PC-3 (cell line): ENCODE measurements at regions not wholly inside any gene's neighbourhood (a gene's known extent, or its start where the extent isn't known, plus 50 kb on each side); places are given as distances from the start of the nearest gene placed in this dataset.

ENCODE experiments used
- ATAC-seq: fragments of 200-7000 bp; cut with Tn5 transposase; 2 replicates; pipeline ENCODE4 v1.9.1; 2020; ENCODE audit warnings: mild to moderate bottlenecking, moderate library complexity
- BruUV-seq: library from RNA; stranded (reverse); fragments of 400-500 nt; replicated peaks from 2 replicates; lab custom pipeline; 2021; lab: Mats Ljungman, UMichigan
- CTCF ChIA-PET: fragments of 300-600 bp; sonication (Branson Sonifier 250); formaldehyde crosslinking; loops from one replicate; lab custom pipeline; 2022; ENCODE audit warnings: antibody characterized with exemption; lab: Charles Lee
- POLR2A ChIA-PET: fragments of 300-600 bp; sonication (Branson Sonifier 250); formaldehyde crosslinking; loops from one replicate; lab custom pipeline; 2022; ENCODE audit warnings: antibody characterized with exemption; ENCODE audit not compliant: unreplicated experiment; lab: Charles Lee
- DNase-seq: peaks from one replicate; pipeline ENCODE4 v3.0.0-alpha.2; 2015
- H2AFZ ChIP-seq: fragments of 300-600 bp; sonication (generic); 2 replicates; pipeline ENCODE4 v1.6.0; 2016; ENCODE audit warnings: antibody characterized with exemption, low read length
- H3F3A ChIP-seq: fragments of 300-600 bp; sonication (generic); one replicate; pipeline ENCODE4 v1.6.0; 2017; ENCODE audit warnings: antibody characterized with exemption, low read length, control low read depth, mild to moderate bottlenecking; ENCODE audit not compliant: unreplicated experiment
- H3K27ac ChIP-seq: fragments of 300-600 bp; sonication (generic); 2 replicates; pipeline ENCODE4 v1.5.1; 2016; ENCODE audit warnings: mild to moderate bottlenecking, low read length
- H3K27me3 ChIP-seq: fragments of 300-600 bp; sonication (generic); 2 replicates; pipeline ENCODE4 v1.6.1; 2016; ENCODE audit warnings: low read length, mixed read lengths
- H3K36me3 ChIP-seq: fragments of 300-600 bp; sonication (generic); 2 replicates; pipeline ENCODE4 v1.6.1; 2016; ENCODE audit warnings: low read depth, mixed run types, low read length, mixed read lengths
- H3K4me1 ChIP-seq: fragments of 300-600 bp; sonication (generic); 2 replicates; pipeline ENCODE4 v1.5.1; 2016; ENCODE audit warnings: low read length; ENCODE audit not compliant: insufficient read depth
- H3K4me2 ChIP-seq: fragments of 300-600 bp; sonication (generic); 2 replicates; pipeline ENCODE4 v1.6.0; 2016; ENCODE audit warnings: low read length
- H3K4me3 ChIP-seq: fragments of 300-600 bp; sonication (generic); 2 replicates; pipeline ENCODE4 v1.5.1; 2016; ENCODE audit warnings: mild to moderate bottlenecking, low read length, mixed read lengths
- H3K79me2 ChIP-seq: fragments of 300-600 bp; sonication (generic); 2 replicates; pipeline ENCODE4 v1.6.1; 2017; ENCODE audit warnings: low read length, mixed read lengths
- H3K9ac ChIP-seq: fragments of 300-600 bp; sonication (generic); 2 replicates; pipeline ENCODE4 v1.6.0; 2016; ENCODE audit warnings: mild to moderate bottlenecking, low read length
- H3K9me2 ChIP-seq: fragments of 300-600 bp; sonication (generic); replicated peaks from 2 replicates; pipeline ENCODE4 v1.6.1; 2016; ENCODE audit warnings: mixed run types, low read length, mixed read lengths
- H3K9me3 ChIP-seq: fragments of 300-600 bp; sonication (generic); 2 replicates; pipeline ENCODE4 v1.6.1; 2016; ENCODE audit warnings: low read length, mixed read lengths
- H4K20me1 ChIP-seq: fragments of 300-600 bp; sonication (generic); 2 replicates; pipeline ENCODE4 v1.6.1; 2016; ENCODE audit warnings: low read length, mixed read lengths
- CTCF ChIP-seq: fragments of 300-600 bp; sonication (generic); conservative IDR thresholded peaks from 2 replicates; pipeline ENCODE4 v1.5.1; 2017; ENCODE audit warnings: antibody characterized with exemption, low read depth, mild to moderate bottlenecking, low read length
- EZH2 ChIP-seq: fragments of 300-600 bp; sonication (generic); IDR thresholded peaks from one replicate; pipeline ENCODE4 v1.6.1; 2017; ENCODE audit warnings: antibody characterized with exemption, mild to moderate bottlenecking, low read length; ENCODE audit not compliant: unreplicated experiment
- EZH2phosphoT487 ChIP-seq: fragments of 300-600 bp; sonication (generic); IDR thresholded peaks from 2 replicates; pipeline ENCODE4 v1.6.1; 2018; ENCODE audit warnings: mild to moderate bottlenecking, antibody characterized with exemption, low read length, borderline replicate concordance
- intact Hi-C: fragments of 100-400 bp; cut with micrococcal nuclease; formaldehyde crosslinking; loops from 2 replicates; pipeline ENCODE4 v1.9.0; 2023

DNA sequence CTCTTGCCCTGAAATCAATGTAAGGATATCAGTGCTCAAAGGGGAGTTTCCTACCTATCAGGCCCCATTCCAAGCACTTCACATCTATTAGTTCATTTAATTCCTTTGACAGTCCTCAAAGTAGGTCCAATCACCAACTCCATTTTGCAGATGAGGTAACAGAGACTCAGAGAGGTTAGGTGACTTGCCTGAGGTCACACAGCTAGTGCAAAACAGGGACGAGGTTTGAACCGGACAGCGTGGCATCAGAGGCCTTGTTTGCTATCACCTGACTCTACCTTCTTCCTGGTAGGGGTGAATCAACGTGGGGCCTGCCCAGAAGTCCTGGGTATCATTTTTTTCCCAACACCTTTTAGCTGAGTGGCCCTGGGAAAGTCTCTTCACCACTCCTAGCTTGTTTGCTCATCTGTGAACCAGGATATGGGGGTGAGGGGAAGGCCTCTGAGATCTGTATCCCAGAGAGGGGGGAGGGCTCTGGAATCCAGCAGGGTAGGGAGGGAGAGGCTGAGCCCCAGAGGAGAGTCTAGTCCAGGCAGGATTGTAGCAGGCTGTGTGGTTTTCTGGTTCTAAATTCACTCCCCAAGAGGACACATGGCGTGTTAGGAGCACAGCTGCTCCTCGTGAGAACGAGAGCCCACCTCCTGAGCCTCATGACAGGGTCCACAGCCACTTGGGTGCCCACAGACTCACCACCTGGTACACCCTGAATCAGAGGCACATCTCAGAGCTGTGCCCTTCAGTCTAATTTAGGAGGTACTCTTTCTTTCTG is 174.7 kb downstream of the MN1 start:
- POLR2A ChIA-PET: no interaction called here
- H3K4me3 ChIP-seq: no peak overlapping the region
- no peak overlapping the region for H3K4me2 ChIP-seq
- DNase-seq: no peak
- H3K36me3 ChIP-seq: no peaks in the 10 kb centered on the region
- ATAC-seq: no peak
- BruUV-seq: no TSS peak
- H3K9ac ChIP-seq: no peak overlapping the region
- no peaks in the 10 kb centered on the region for H3K9me2 ChIP-seq
- intact Hi-C loops: no loop called here
- H3K4me1 ChIP-seq: no peaks in the 10 kb centered on the region
- H3K27ac ChIP-seq: no peak overlapping the region
- H3K27me3 ChIP-seq: no peaks in the 10 kb centered on the region
- H3K79me2 ChIP-seq: no peaks in the 10 kb centered on the region
- no peaks in the 10 kb centered on the region for H3K9me3 ChIP-seq
- CTCF ChIA-PET: no interaction called here
- TF ChIP-seq EZH2 (no peak), CTCF (no peak), EZH2phosphoT487 (no peak)
- no peak overlapping the region for H2AFZ ChIP-seq
- H3F3A ChIP-seq: no peaks in the 10 kb centered on the region
- H4K20me1 ChIP-seq: no peaks in the 10 kb centered on the region

GRCh38 chr22:27627444-27627833 is 174.1 kb downstream of the MN1 start:
- CTCF ChIA-PET: no interaction called here

More at GRCh38 chr22:27627444-27627833, 174.1 kb downstream of the MN1 start:
- no peak overlapping the region for H3K9ac ChIP-seq
- no peak overlapping the region for H3K4me2 ChIP-seq
- TF ChIP-seq EZH2phosphoT487 (no peak), EZH2 (no peak), CTCF (no peak)
- no peak for DNase-seq
- no peak overlapping the region for H3K27ac ChIP-seq
- H4K20me1 ChIP-seq: no peaks in the 10 kb centered on the region
- no peak overlapping the region for H2AFZ ChIP-seq
- intact Hi-C loops: no loop called here
- no peaks in the 10 kb centered on the region for H3K36me3 ChIP-seq
- H3K9me3 ChIP-seq: no peaks in the 10 kb centered on the region
- BruUV-seq: no TSS peak
- H3F3A ChIP-seq: no peaks in the 10 kb centered on the region
- POLR2A ChIA-PET: no interaction called here
- no peaks in the 10 kb centered on the region for H3K79me2 ChIP-seq
- H3K27me3 ChIP-seq: no peaks in the 10 kb centered on the region
- no peak for ATAC-seq
- H3K9me2 ChIP-seq: no peaks in the 10 kb centered on the region
- no peak overlapping the region for H3K4me3 ChIP-seq
- H3K4me1 ChIP-seq: no peaks in the 10 kb centered on the region
